ENCODE measurements at regions not wholly inside any gene's neighbourhood (a gene's known extent, or its start where the extent isn't known, plus 50 kb on each side); places are given as distances from the start of the nearest gene placed in this dataset.

DNA sequence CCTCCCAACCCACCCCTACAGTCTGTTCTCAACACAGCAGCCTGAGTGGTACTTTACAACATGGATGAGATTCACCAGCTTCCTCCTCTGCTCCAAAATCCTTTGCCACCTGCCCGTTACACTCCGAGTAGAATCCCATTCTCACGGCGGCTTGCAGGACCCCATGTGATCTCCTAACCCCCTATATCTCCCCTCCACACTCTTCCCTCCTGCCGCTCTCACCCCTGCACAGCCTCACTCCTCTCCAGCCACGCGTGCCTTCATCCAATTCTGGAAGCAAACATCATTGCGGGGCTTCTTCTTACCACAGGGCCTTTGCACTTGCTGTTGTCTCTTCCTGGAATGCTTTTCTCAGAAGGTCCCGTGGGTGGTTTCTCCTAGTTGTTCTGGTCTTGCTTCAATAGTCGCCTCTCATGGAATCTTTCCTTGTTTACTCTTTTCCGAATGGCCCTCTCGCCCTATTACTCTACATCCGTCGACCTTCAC is 472.3 kb downstream of the CDH26 start:
- DNase-seq (ENCODE audit: low read depth) = no peak

DNA sequence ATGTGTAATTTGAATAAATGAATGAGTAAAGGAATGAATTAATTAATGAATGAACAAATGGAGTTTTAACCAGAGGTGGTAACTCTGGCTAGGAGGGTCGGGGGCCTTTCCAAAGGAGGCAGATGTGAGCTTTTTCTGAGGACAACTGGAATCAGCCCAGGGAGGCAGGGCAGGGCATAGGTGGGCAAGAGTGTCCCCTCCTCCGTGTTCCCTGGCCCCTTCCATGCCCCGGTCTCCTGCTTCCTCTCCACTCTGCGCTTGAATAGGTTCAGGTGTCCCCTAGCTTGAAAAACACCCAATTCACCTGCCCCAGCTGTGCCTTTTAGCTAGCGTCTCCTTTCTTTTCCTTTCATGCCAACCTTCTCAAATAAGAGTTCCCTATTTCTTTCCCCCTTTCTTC is 473.1 kb downstream of the CDH26 start:
- no peak for DNase-seq (ENCODE audit: low read depth)

DNA sequence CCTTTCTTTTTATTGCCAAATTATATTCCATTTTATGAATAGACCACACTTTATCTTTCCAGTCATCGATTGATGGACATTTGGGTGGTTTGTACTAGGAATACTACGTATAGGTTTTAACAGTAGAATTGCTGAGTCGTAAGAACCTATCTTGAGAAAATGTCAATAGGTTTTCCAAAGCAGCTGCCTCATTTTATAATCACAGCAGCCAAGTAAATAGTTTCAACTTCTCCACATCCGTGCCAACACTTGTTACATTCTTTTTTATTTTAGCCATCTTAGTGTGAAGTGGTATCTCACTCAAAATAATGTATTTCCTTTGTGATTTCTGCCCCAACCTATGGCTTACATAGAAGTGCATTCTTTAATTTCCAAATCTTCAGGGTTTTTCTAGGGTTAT is 479.2 kb downstream of the CDH26 start:
- DNase-seq (ENCODE audit: low read depth) = no peak

DNA sequence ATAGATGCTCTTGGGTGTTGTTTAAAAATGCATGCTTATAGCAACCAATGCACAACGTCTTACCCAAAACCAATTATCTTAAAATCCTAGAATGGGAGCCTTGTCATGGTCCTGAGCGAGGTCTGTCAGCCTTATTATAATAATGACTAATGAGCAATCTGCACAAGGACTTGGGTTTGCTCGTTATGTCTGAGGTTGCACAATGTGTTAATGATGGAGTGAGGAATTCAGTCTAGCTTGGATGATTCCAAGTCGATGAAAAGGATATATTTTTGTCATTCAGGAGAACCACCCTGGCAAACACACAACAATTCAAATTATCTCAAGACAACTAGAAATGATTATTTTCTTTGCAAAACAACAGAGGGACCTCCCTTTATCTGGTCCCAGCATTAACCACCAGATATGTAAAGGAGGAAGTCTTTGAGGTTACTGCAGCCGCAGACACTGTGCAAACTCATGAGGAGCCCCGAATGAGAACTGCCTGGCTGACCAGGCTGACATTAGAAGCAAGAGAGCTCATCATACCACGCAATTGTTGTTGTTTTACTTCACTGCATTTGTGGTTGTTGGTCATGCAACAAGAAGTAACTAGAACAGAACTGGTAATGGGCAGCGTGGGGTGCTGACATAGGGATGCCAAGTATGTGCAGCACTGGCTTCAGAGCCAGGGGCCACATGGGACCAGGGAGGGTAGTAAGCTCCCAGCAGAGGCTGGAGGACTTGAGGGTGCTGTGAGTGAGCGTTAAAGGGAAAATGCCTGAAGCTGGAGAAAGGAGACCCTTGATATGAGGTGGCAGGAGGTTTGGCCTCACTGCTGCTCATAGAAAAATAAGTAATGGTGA is 488.3 kb downstream of the CDH26 start:
- DNase-seq (ENCODE audit: low read depth) = no peak

DNA sequence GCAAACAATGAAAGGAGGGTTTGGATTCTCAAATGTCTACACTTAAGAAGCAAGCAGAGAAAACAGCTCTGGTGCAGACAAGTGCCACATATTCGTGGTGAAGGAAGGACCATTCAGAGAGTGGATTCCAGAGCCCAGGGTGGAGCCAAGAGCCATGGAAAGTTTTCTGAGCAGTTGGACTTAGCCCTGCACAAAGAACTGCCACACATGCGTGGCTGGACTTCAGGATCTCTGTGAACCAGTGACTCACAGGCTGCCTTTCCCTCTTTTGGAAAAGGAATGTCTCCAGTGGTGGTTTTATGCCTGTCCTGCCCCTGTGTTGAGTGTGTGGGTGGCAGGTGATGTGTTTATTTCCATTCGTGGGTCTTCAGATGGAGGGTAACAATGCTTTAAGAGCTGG is 489.5 kb downstream of the CDH26 start:
- no peak for DNase-seq (ENCODE audit: low read depth)

DNA sequence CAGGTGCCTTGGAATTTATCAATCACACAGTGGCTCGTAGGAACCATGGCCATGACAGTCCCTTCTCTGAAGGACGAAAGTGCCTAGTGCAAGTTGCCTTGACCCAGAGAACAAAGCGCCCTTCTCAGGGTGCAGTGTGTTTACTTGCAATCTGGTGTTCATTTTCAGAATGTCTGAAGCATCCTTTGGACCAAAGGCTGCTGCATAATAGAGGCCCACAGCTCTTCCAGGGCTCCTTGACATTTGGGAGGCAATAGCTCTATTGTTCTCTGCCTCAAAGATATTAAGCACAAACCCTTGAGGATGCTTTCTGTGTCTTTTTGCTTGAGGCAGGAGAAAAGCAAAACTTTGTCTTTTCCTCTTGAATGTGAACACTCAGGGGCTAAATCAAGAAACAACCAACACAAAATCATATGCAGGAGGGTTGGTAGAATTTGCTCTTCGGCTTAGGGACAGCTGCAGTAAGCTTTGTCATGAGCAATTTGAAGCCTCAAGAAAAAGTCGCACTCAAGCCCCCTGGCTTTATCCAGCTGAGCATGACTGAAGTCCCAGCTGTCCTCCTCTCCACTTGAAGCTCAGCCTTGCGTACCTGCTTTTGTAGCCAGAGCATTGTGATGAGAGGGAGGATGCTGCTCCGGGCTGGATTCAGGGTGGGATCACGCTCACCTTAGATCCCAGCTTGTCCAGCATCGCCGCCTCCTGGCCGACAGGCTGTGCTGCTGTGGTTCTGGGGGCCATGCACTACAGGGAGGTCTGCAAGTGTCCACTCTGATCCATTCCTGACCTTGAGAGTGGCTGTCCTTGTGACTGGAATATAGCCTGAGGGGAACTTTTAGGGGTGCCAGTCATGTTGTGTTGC is 495.4 kb downstream of the CDH26 start:
- no peak for DNase-seq (ENCODE audit: low read depth)

DNA sequence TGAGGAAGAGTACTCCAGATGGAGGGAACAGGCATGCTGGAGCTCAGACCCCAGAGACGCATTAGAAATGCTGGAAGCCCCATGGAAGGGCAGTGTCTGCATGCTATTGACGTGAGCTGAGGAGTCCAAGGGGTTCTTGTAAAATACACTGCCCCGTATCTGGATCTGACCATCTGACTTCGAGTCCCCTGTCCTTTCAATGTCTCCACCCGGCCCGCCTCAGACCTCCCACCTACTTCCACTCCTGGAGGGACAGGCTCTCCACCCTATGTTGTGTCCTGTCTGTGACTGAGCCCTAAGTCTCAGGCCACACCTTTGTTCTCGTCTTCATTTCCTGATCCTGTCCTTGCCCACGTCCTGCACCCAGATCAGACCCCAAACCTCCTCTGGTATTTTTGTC is 496.3 kb downstream of the CDH26 start:
- no peak for DNase-seq (ENCODE audit: low read depth)

DNA sequence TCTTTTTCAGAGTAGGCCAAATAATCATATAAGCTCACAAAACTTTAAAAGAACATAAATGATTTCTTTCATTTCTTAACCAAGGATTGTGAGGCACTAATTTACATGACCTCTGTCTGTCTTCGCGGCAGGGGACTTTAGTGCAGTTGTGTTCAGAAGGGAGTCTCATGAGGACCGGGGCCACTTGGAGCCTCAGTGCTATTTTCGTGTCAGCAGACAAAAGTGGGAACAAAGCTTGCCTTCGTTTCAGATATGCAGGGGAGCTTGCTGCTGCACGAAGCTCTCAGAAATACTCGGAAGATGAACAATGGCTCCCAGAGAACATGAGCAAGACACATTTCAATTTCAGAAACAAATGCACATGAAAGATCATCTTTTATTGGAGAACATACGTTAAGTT is 497.0 kb downstream of the CDH26 start:
- no peak for DNase-seq (ENCODE audit: low read depth)

DNA sequence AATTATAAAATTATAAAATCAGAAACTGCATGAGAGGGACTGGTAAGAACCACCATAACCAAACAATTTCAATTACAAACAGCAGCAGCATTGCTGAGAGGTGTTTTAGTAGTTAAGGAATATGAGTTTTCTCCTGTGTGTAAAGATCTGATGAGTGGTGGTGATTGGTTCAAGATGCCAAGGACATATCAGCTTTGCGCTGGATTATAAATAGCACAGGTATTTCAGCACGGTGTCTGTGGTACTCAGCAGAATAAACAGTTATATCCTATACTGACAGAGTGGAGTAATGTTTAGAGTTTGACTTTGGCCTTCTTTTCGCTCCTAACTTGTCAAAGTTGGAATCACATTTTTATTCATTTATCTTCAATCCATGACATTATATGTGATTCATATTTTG is 501.0 kb downstream of the CDH26 start:
- DNase-seq (ENCODE audit: low read depth) = no peak

DNA sequence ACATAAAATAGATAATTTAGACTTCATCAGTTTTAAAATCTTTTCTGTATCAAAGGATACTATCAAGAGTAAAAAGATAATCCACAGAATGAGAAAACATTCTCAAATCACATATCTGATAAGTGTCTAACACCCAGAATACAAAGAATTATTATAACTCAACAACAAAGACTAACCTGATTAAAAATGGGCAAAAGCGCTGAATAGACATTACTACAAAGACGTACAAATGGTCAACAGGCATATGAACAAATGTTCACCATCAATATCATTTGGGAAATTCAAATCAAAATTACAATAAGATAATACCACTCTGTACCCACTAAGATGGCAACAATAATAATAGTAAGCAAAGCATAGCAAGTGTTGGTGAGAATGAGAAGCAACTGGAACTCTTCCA is 503.8 kb downstream of the CDH26 start:
- no peak for DNase-seq (ENCODE audit: low read depth)

DNA sequence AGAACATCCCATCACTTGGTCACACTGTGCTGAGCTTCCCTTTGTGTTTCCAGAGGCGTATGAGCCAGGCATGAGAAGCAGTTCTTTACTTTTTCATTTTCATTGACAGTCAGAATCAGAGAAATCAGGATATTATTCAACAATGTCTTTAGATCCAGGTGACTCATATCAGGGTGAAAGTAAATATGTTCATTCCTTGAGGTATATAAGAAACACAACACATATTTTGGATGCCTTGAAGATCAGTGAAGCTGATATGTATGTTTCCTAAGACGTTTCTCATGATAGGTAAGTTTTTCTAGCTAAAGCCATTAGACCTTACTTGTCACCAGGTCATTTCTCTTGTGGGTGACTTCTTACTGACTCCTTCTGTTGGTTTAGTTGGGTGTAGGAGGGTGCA is 505.6 kb downstream of the CDH26 start:
- no peak for DNase-seq (ENCODE audit: low read depth)

DNA sequence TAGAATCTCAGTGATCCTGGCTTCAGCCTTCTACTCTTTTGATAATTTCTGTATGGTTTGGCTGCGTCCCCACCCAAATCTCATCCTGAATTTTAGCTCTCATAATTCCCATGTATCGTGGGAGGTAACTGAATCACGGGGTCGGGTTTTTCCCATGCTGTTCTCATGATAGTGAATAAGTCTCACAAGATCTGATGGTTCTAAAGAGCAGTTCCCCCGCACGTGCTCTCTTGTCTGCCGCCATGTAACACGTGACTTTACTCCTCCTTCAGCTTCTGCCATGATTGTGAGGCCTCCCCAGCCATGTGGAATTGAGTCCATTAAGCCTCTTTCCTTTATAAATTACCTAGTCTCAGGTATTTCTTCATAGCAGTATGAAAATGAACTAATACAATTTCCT is 507.2 kb downstream of the CDH26 start:
- no peak for DNase-seq (ENCODE audit: low read depth)

DNA sequence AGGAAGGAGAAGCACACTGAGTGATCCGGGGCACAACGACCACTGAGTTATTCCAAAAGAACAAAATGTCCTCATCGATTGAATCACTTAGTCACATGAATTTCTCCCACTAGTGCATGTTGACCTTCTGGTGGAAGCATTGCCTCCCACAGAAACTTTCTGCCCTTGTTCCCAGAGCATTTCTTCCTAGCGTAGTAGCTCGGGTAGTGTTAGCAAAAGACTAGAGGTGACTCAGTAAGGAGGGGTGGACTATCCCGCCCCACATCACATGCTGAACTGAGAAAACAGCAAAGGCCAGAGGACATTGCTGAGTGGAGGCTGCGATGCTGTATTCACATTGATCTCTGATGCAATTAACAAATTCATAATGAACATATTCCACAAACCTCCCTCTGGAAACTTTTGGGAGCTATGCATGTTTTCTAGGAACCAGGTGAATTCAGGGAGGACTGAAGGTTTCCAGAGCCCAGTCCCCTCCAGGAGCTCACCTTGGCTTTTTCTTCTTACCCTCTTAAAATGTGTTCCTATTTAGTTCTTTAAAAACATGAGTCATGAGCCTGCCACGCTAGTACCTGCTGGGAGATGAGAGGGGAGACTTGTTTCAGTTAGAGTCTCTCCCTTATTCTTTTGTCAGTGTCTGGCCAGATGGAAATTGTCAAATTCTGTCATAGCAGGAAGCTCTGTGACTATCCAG is 507.9 kb downstream of the CDH26 start:
- DNase-seq (ENCODE audit: low read depth) = no peak

DNA sequence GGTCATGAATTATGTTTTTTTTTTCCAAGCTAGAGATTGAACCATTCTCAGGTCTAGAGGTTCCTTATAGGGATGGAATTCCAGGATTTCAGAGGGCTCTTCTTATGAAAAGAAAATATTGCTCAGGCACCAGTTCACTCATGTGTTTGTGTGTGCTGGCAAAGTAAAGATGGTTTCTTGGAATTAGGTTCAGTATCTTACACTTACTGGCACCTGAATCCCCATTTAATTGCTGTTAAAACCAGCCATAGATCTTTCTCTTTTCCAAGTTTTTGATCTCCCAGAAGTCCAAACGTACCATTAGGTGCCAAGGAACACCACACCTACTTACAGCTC is 508.4 kb downstream of the CDH26 start:
- DNase-seq (ENCODE audit: low read depth) = no peak

DNA sequence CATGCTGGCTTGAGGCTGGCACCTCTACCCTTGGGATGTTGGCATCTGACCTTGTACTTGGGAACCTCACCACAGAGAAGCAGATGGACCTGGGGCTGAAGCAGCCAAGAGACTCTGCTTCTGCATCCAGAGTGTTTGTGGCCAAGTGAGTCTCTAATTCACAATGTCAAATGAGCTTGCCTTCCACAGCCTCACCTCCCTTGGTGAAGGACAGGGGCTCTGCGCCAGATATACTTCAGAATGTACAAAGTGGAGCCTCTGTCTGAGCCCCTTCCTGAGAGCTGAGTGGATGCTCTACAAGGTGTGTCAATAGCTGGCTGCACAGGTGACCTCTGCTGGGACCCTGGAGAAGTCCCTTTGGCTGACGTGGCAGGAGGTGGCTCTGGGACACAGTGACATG is 508.9 kb downstream of the CDH26 start:
- no peak for DNase-seq (ENCODE audit: low read depth)

DNA sequence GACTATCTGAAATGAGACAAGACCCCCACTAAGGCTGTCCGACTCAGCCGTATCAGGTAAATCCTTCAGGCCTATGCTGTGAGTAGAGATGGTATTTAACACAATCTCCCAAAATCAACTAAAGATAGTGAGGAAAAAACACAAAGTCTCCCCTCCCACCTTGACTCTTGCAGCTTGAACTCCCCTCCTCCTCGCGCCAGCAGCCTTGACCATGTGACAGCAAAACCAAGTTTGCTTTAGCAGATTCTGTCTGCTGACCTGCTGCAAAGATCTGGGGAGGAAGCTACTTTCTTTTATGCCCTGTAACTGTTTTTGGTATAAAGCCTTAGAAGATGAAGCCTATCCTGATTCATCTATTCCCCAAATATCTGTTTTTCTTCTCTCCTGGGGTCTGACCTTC is 509.5 kb downstream of the CDH26 start:
- no peak for DNase-seq (ENCODE audit: low read depth)

DNA sequence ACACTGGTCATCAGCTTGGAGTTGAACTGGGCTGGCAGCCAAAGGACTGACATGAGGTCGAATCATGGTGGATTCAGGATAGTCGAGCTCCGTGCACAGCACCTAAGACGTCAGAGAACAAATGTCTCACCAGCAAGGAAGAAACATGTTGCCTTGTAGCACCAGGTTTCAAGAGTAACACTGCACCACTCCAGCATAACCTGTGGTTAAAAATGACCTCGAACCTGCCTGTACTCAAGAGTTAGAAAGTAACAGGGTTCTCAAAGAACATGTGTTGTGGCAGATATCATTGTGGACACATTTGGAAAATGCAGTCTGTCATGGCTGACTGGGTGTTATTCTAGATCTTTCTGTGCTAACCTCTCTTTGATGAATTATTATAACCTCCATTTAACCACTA is 511.6 kb downstream of the CDH26 start:
- no peak for DNase-seq (ENCODE audit: low read depth)

DNA sequence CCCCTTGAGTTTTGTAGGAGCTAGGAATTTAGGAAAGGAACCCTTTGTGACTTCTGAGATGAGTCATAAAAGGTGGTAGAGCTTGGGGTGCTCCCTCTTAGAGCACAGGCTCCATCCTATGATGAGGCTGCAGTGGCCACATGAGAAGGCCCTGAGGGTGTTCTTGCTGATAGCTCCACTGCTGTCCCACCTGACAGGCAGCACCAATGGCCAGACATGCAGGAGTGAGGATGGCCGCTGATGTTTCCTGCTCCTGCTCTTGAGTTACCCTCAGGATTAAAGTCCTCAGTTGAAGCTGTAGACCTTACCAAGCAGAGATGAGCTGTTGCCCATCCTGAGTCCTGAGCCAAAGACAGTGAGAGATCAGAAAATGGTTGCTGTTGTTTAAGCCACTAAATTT is 512.1 kb downstream of the CDH26 start:
- no peak for DNase-seq (ENCODE audit: low read depth)

DNA sequence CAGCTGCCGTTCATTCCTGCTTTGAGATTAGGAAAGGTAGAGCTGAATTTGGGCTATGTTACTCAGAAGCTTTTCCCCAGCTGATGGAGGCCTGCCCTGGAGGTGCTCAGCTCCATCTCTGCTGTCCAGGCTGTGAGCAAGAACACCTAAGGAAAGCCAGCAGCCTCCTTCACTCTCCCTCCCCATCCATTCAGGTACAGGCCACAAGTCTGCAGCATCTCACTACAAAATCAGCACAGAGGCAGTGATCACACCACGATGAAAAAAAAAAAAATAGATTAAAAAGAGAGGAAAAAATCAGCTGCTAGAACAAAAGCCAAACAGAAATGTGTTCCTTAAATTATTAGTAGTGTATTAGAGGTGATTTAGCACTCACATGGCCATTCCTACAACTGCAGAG is 515.0 kb downstream of the CDH26 start:
- DNase-seq (ENCODE audit: low read depth) = no peak

DNA sequence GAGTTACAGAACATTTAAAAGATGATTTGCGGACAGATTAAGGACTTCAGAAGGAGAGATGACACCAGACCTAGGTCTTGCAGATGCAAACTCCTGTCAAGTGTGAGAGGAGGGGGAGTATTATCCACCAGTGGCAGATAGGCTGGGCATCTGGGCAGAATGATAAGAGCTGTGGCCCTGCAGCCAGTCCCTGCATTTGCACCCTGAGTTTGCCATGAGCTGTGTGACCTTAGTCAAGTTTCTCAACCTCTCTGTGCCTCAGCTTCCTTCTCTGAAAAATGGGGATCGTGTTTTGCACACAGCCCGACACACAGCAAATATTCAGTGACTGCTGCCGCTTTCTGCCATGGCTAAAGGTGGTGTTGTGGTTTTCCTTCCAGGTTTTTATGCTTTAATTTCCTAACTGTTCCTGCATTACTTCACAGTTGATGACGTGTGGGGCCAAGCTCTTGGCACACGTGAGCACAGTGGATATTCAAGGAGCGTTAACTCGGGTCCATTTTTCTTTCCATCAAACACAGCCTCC is 516.2 kb downstream of the CDH26 start:
- DNase-seq (ENCODE audit: low read depth) = no peak

DNA sequence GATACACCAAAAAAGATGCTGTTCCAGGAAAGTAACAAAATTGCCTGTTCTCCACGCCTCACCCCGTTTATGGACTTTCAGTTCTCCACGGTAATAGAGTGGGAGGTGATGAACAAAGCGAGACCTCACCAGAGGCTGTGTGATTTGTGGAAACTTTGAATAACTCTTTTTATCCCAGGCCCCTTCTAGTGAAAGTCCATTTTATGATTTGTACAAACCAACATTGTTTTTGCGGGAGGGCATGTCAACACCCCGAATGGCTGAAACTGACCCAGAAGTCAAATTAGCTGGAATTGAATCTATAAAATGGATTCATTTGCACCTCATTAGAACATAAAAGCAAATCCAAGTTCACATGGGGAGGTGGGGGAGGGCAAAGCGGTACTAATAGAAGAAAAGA is 517.8 kb downstream of the CDH26 start:
- DNase-seq (ENCODE audit: low read depth) = no peak

DNA sequence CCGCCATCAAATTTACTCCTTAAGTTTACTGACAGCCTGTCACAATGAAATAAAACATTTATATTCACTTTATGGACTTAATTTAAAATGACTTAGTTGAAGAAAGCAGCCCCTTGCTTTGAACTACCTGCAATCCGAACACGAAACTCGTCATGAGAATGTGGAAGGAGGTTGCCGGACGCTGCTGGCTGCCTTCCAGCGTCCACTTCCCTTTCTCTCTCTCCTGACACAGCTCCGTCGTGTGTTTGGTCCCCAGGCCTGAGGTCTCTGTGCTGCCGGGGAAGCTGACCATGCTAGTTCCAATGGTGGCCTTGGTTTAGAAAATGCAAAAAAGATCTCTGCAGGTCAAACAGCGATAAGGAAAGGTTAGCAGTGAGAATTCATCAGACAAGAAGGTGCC is 519.7 kb downstream of the CDH26 start:
- DNase-seq (ENCODE audit: low read depth) = no peak

DNA sequence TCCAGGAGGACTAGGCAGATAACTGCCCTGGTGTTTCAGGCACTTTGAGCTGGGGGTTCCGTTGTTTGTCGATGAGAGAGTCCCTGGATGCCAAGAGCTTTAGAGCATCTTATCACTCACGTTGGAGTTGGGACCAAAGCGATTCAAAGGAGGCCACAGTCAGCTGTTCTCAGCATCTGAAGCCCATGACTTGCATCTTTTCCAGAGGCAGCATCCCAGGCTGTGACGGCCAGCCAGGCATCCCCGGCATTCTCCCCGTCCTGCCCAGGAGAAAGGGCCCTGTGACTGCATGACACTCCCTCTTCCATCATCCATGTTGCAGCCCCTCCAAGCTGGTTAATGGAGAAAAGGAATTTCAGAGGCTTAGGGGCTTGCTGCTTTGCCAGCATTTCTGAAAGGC is 520.3 kb downstream of the CDH26 start:
- DNase-seq (ENCODE audit: low read depth) = no peak

Measured in amniotic epithelial cell (primary cell).